HS-5 (cell line): ENCODE measurements at regions not wholly inside any gene's neighbourhood (a gene's known extent, or its start where the extent isn't known, plus 50 kb on each side); places are given as distances from the start of the nearest gene placed in this dataset.
A peak's percentile ranks its signal among the peaks of the same experiment; 100 is the strongest.
"Not testable (repeated sequence)": the region's sequence is repeated elsewhere in the genome, so short reads cannot be mapped to it uniquely, and the experiment has no call there.

Experiments used
- DNase-seq: peaks from one replicate; pipeline ENCODE4 v3.0.0-alpha.2; 2012; ENCODE audit warnings: low read depth

GRCh38 chr18:32884543-32884942 lies 111.7 kb upstream of the KLHL14 start:
- DNase-seq, result no peak

GRCh38 chr18:32881009-32881408 lies 108.2 kb upstream of the KLHL14 start:
- no peak for DNase-seq

- DNase-seq, result no peak
Measured at GRCh38 chr18:32879497-32879896, 106.7 kb upstream of the KLHL14 start.

GRCh38 chr18:32878436-32878835 lies 105.6 kb upstream of the KLHL14 start:
- no peak for DNase-seq

- DNase-seq, result no peak
Measured at GRCh38 chr18:32877371-32877770, 104.5 kb upstream of the KLHL14 start.

DNA sequence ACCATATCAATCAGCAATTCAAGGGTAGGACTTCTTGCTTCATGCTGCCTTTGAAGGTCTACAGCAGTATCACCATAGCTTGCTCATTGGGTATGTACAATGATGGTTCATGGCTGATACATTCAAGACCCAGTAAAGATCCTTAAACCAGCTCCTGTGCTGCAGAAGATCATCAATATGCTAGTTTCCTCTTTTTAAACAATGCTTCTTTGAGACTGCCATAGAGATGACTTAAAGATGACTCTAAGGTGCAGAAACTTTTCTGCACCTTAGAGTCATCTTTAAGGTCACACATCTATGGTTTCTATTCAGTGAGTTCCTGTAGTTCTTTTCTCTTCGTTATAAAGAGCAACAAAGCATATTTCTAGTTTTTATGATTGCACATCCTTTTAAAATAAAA lies 102.8 kb upstream of the KLHL14 start:
- no peak for DNase-seq

GRCh38 chr18:32871786-32872185 lies 99.0 kb upstream of the KLHL14 start:
- no peak for DNase-seq

- DNase-seq, result no peak
Measured at GRCh38 chr18:32870611-32871010, 97.8 kb upstream of the KLHL14 start.

DNA sequence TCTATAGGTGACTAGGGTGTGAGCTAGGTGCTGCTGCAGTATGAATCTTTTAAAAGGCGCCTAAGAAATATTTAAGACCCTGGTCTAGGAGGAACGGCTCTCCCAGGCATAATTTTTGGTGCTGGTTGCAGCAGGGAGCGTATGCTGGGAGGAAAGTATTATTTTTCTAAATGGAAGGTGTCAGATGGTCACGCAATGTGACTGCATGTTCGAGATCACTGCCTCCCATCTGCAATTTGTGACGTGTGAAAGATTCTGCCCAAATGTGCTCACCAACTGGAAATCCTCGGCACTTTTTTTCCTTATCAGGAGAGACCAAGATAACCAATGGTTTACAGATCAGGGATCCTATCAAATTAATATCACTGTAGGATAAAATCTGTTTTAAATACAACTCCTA lies 95.6 kb upstream of the KLHL14 start:
- no peak for DNase-seq

DNA sequence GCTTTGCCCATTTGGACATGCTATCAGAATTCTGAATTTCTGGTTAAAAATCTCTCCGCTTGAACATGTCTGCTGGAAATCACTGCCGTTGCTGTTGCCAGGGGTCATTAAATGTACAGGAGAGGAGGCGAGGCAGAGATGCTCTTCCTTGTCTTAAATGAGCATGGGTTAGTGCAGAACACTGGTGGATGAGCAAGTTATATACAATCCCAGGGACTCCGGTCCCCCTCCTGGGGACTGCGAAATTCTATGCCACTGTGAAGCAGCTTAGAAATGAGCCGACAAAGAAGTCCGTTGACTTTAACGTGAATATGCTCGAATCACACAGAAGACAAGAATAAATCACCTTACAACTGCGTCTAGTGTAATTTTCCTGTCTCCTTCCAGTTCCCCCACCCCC lies 95.1 kb upstream of the KLHL14 start:
- DNase-seq, result no peak

- no peak for DNase-seq
Measured at GRCh38 chr18:32867330-32867729, 94.5 kb upstream of the KLHL14 start.

- DNase-seq, result not testable (repeated sequence)
Measured at GRCh38 chr18:32862031-32862430, 89.2 kb upstream of the KLHL14 start.

DNA sequence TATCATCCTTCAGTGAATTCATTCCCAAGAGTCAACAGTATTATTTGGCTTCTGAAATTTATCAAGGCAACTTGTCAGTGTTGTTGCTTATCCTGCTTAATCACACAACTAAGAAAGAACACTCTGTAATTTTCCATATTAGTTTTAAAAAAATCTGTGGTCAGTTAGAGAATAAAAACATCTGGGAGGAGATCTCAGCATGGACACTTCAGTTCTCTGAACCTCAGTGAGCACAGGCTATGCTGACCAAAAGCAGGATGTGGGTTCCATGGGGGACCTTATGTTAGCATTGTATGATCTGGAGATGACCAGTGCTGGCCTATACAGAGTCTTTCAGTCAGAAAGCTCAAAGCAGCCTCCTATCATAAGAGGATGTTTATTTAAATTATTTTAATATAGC lies 79.1 kb upstream of the KLHL14 start:
- no peak for DNase-seq

- DNase-seq, result peak; percentile 22
Measured at GRCh38 chr18:32848826-32849225, 76.0 kb upstream of the KLHL14 start.

GRCh38 chr18:32847691-32848090 lies 74.9 kb upstream of the KLHL14 start:
- DNase-seq, result no peak

DNA sequence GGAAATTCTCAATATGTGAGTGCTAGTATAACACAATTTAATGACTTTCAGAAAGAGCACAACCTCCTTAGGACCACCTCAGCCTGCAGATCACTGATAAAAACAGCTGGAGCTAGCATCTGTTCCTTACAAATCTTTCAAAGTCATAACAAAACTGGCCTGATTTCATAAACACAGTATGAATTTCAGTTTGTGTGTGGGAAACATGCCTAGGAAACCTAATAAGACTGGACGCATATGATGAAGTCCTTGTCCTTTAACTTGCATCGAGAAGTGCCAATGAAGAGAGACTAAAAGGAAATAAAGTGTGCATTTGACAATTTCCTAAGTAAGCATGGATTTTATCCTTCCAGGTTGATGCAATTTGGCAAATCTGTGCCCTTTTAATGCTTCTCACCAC lies 74.1 kb upstream of the KLHL14 start:
- DNase-seq, result no peak

- no peak for DNase-seq
Measured at GRCh38 chr18:32840962-32841361, 68.1 kb upstream of the KLHL14 start.

DNA sequence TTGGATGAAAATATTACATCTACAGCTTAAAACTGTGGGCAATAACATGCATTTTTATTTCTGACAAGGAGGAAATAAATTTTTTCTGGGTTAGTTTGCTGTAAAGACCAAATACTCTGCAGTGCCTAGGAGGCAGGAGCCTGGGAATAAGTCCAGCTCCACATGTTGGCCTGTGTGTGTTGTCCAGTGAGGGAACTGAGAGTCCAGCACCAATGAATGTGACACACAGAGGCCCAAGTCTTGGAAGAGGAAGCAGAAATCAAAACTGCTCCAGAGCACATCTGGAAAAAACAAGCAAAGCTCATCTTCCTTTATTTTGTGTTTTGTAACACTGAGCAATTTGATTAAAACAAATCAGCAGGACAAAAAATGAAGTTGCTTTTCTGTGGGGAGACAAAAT lies 63.1 kb upstream of the KLHL14 start:
- no peak for DNase-seq

GRCh38 chr18:32831781-32832180 lies 59.0 kb upstream of the KLHL14 start:
- peak; percentile 25 for DNase-seq

DNA sequence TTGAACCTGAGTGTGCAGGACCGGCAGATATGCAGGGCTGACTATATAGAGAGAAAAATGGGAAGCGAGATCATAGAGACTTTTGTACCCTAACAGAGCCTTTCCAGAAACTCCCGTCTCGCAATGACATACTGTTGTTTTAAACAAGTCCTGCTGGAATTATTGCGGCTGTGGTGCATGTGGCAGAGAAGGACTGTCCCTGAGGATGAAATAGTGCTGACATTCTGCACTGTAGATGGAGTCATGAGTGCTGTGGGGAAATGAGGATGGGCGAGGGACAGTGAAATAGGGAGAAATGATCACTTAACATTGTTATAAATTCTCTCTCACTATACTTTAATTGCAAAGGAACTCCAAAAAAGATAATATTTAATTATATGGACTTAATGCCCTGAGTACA lies 50.4 kb upstream of the KLHL14 start:
- DNase-seq, result no peak
